Psoas muscle (tissue), 7 donors: ENCODE measurements at regions not wholly inside any gene's neighbourhood (a gene's known extent, or its start where the extent isn't known, plus 50 kb on each side); places are given as distances from the start of the nearest gene placed in this dataset.

ENCODE experiments used
- ATAC-seq, 4 donors: fragments of 200-7000 bp; cut with Tn5 transposase; one replicate each; pipeline ENCODE4 v1.9.1; 2020; ENCODE audit warnings: moderate library complexity in 3 of 4, mild to moderate bottlenecking in 2 of 4
- DNase-seq, 2 donors: peaks; one replicate each; pipeline ENCODE4 v3.0.0-alpha.2; 2020
- H3K27ac ChIP-seq: fragments of 200-600 bp; one replicate; pipeline ENCODE4 v1.8.0; 2022
- H3K27me3 ChIP-seq, 3 donors: fragments of 200-600 bp in 1 of 3; one replicate each; pipeline versions ENCODE4 v1.6.1 to v1.8.0; 2013 to 2022; ENCODE audit warnings: low read length in 2 of 3, mild to moderate bottlenecking in 2 of 3, moderate library complexity in 1 of 3; ENCODE audit not compliant: insufficient read depth in 3 of 3
- H3K36me3 ChIP-seq, 2 donors: fragments of 200-600 bp in 1 of 2; one replicate each; pipeline versions ENCODE4 v1.6.1 to v1.8.0; 2013 to 2022; ENCODE audit warnings: low read depth in 1 of 2, mild to moderate bottlenecking in 1 of 2, moderate library complexity in 1 of 2; ENCODE audit not compliant: insufficient read depth in 1 of 2
- H3K4me1 ChIP-seq: fragments of 200-600 bp; one replicate; pipeline ENCODE4 v1.8.0; 2022
- H3K4me3 ChIP-seq: fragments of 200-600 bp; one replicate; pipeline ENCODE4 v1.8.0; 2022; ENCODE audit warnings: mild to moderate bottlenecking
- H3K9me3 ChIP-seq: fragments of 200-600 bp; one replicate; pipeline ENCODE4 v1.8.0; 2022
- CTCF ChIP-seq: fragments of 200-600 bp; IDR thresholded peaks from one replicate; pipeline ENCODE4 v1.8.0; 2022; ENCODE audit warnings: antibody characterized with exemption
- WGBS, 3 donors: extraction: QIAGEN DNeasy Blood & Tissue Kit; methylation state at CpG; one replicate each; pipeline versions ENCODE4 v1.1.6 to v1.1.7; 2013; 5-methylcytosine and 5-hydroxymethylcytosine counted together
- intact Hi-C, 2 donors: fragments of 100-400 bp; cut with DNase I; formaldehyde crosslinking; loops; one replicate each; pipeline versions ENCODE4 v1.11.0 to v1.14.2; 2022
- donor health status: healthy with polysubstance abuse.
- donor health status: DM: no; HTN: no; CAD: no; lungs with moderate emphysema.
- donor health status: Bipolar disorder and iron deficiency.
- donor health status: healthy.
- donor health status: DM: yes; HTN: yes; CAD: no.
- donor health status: DM: no; HTN: no; CAD: no.
- donor health status: DM: yes; HTN: yes; CAD: no.

- no peaks in the 10 kb centered on the region for H3K9me3 ChIP-seq
- no peaks in the 10 kb centered on the region for H3K27me3 ChIP-seq
- no peak overlapping the region for H3K27ac ChIP-seq
- H3K4me1 ChIP-seq = peaks cover 7% of the 10 kb centered on the region
- H3K36me3 ChIP-seq = no peaks in the 10 kb centered on the region
- intact Hi-C loops = no loop called here
- no peak for ATAC-seq
- DNase-seq = no peak
- WGBS, 3 donors = 89 to 96% (median 90%) methylated on average over 2 of the region's 2 CpGs
- TF ChIP-seq CTCF = no peak
- H3K4me3 ChIP-seq = no peak overlapping the region
Observed at GRCh38 chr15:62946940-62947339, 95.6 kb upstream of the TPM1 start.

- Histone ChIP-seq H3K9me3 (no peaks in the 10 kb centered on the region), H3K36me3 (no peaks in the 10 kb centered on the region), H3K27ac (no peak overlapping the region), H3K4me1 (peaks cover 5% of the 10 kb centered on the region), H3K4me3 (no peak overlapping the region), H3K27me3 (no peaks in the 10 kb centered on the region)
- DNase-seq (no peak), ATAC-seq (peak; percentile 47 to 86 (median 68))
- no peak for TF ChIP-seq CTCF
- intact Hi-C loops = no loop called here
- 14 to 31% (median 19%) methylated on average over 5 of the region's 5 CpGs for WGBS, 3 donors
Observed at GRCh38 chr15:62950462-62950931, 92.0 kb upstream of the TPM1 start.

GRCh38 chr15:62951481-62951880, 91.1 kb upstream of the TPM1 start:
- H3K9me3 ChIP-seq = no peaks in the 10 kb centered on the region
- no peaks in the 10 kb centered on the region for H3K36me3 ChIP-seq
- no peak for TF ChIP-seq CTCF
- H3K27ac ChIP-seq = no peak overlapping the region
- no peak for ATAC-seq
- intact Hi-C loops = no loop called here
- 74 to 88% (median 82%) methylated on average over 5 of the region's 5 CpGs for WGBS, 3 donors
- H3K4me1 ChIP-seq = peaks cover 5% of the 10 kb centered on the region
- H3K27me3 ChIP-seq = no peaks in the 10 kb centered on the region
- no peak overlapping the region for H3K4me3 ChIP-seq
- DNase-seq = no peak

DNA sequence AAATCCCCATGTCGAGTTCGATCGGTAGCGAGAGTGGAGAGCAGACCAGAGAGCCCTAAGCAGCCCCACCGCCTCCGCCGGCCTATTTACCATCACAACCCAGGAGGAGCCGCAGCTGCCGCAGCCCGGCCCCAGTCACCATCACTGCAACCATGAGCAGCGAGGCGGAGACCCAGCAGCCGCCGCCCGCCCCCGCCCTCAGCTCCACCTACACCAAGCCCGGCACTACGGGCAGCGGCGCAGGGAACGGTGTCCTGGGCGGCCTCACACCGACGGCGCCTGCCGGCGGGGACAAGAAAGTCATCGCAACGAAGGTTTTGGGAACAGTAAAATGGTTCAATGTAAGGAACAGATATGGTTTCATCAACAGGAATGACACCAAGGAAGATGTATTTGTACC, 89.5 kb upstream of the TPM1 start:
- WGBS, 3 donors = 68 to 73% (median 70%) methylated on average over 29 of the region's 29 CpGs
- no peak for TF ChIP-seq CTCF
- ATAC-seq (no peak), DNase-seq (no peak)
- Histone ChIP-seq H3K4me3 (no peak overlapping the region), H3K27ac (no peak overlapping the region), H3K4me1 (peaks cover 20% of the 10 kb centered on the region), H3K27me3 (no peaks in the 10 kb centered on the region), H3K36me3 (no peaks in the 10 kb centered on the region), H3K9me3 (no peaks in the 10 kb centered on the region)
- intact Hi-C loops = no loop called here

DNA sequence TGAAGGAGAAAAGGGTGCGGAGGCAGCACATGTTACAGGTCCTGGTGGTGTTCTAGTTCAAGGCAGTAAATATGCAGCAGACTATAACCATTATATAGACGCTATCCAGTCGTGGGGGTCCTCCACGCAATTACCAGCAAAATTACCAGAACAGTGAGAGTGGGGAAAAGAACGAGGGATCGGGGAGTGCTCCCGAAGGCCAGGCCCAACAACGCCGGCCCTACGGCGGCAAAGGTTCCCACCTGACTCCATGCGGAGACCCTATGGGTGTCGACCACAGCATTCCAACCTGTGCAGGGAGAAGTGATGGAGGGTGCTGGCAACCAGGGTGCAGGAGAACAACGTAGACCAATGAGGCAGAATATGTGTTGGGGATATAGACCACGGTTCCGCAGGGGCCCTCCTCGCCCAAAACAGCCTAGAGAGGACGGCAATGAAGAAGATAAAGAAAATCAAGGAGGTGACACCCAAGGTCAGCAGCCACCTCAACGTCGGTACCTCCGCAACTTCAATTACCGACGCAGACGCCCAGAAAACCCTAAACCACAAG, 89.0 kb upstream of the TPM1 start:
- 93 to 98% (median 97%) methylated on average over 24 of the region's 24 CpGs for WGBS, 3 donors
- Histone ChIP-seq H3K27ac (no peak overlapping the region), H3K36me3 (no peaks in the 10 kb centered on the region), H3K9me3 (no peaks in the 10 kb centered on the region), H3K4me3 (no peak overlapping the region), H3K27me3 (no peaks in the 10 kb centered on the region), H3K4me1 (peaks cover 26% of the 10 kb centered on the region)
- TF ChIP-seq CTCF = no peak
- ATAC-seq = no peak
- DNase-seq = no peak
- intact Hi-C loops = no loop called here
